GM12878 (cell line): ENCODE measurements at regions not wholly inside any gene's neighbourhood (a gene's known extent, or its start where the extent isn't known, plus 50 kb on each side); places are given as distances from the start of the nearest gene placed in this dataset.

Experiments used
- ATAC-seq: fragments of 200-7000 bp; cut with Tn5 transposase; 3 replicates; pipeline ENCODE4 v1.9.1; 2020; ENCODE audit warnings: mild to moderate bottlenecking, moderate library complexity
- BruUV-seq: library from RNA; stranded (reverse); fragments of 400-500 nt; replicated peaks from 2 replicates; lab custom pipeline; 2021; lab: Mats Ljungman, UMichigan
- CTCF ChIA-PET: fragments of 300-600 bp; sonication (Branson Sonifier 250); formaldehyde crosslinking; extraction: SDS; loops from one replicate; lab custom pipeline; 2021; ENCODE audit warnings: inconsistent platforms; lab: Yijun Ruan, JAX
- POLR2A ChIA-PET: fragments of 350-600 bp; formaldehyde crosslinking; extraction: SDS; loops from one replicate; lab custom pipeline; 2021; ENCODE audit warnings: inconsistent platforms; lab: Charles Lee
- RAD21 ChIA-PET: fragments of 300-600 bp; sonication (Branson Sonifier 250); formaldehyde crosslinking; loops from one replicate; lab custom pipeline; 2023; ENCODE audit warnings: antibody characterized with exemption; ENCODE audit not compliant: unreplicated experiment; lab: Charles Lee
- SMC1A ChIA-PET: fragments of 300-600 bp; sonication (Branson Sonifier 250); formaldehyde crosslinking; loops from one replicate; lab custom pipeline; 2023; ENCODE audit not compliant: unreplicated experiment, uncharacterized antibody; lab: Charles Lee
- DNase-seq: peaks from one replicate; pipeline ENCODE4 v3.0.0-alpha.2; 2011; ENCODE audit warnings: low read depth, low spot score
- FAIRE-seq: peaks from 3 replicates; lab custom pipeline; 2011; peaks lifted over from hg19 to GRCh38; lab: Jason Lieb, UNC
- H2AFZ ChIP-seq: 2 replicates; pipeline ENCODE4 v1.6.0; 2011; ENCODE audit warnings: low read depth, low read length, control low read depth; ENCODE audit not compliant: control insufficient read depth
- H3K27ac ChIP-seq: 2 replicates; pipeline ENCODE4 v1.5.1; 2011; ENCODE audit warnings: control low read depth; ENCODE audit not compliant: control insufficient read depth, insufficient read depth
- H3K27me3 ChIP-seq, 2 experiments: replicated peaks in 1 of 2; 2 replicates each; pipeline versions ENCODE4 v1.6.0 to v1.6.1; 2011; ENCODE audit warnings: low read length in 1 of 2; ENCODE audit not compliant: control insufficient read depth in 2 of 2, insufficient read depth in 2 of 2
- H3K36me3 ChIP-seq, 2 experiments: 2 replicates each; pipeline ENCODE4 v1.5.1; 2011; ENCODE audit warnings: low read length in 1 of 2; ENCODE audit not compliant: control insufficient read depth in 2 of 2, insufficient read depth in 2 of 2
- H3K4me1 ChIP-seq: 2 replicates; pipeline ENCODE4 v1.6.1; 2011; ENCODE audit warnings: mild to moderate bottlenecking, low read length, moderate library complexity, mixed read lengths; ENCODE audit not compliant: control insufficient read depth, insufficient read depth
- H3K4me2 ChIP-seq: 2 replicates; pipeline ENCODE4 v1.6.0; 2011; ENCODE audit warnings: control low read depth; ENCODE audit not compliant: control insufficient read depth, insufficient read depth
- H3K4me3 ChIP-seq: fragments of 200-600 bp; sonication (generic); 2 replicates; pipeline ENCODE4 v1.5.1; 2016
- H3K79me2 ChIP-seq: 2 replicates; pipeline ENCODE4 v1.6.0; 2011; ENCODE audit warnings: low read length; ENCODE audit not compliant: control insufficient read depth, insufficient read depth
- H3K9ac ChIP-seq: 2 replicates; pipeline ENCODE4 v1.8.0; 2011; ENCODE audit warnings: low read length, control low read depth, mixed read lengths; ENCODE audit not compliant: control insufficient read depth, insufficient read depth
- H3K9me3 ChIP-seq: replicated peaks from 3 replicates; pipeline ENCODE4 v1.5.1; 2011; ENCODE audit warnings: mild to moderate bottlenecking, low read length; ENCODE audit not compliant: control insufficient read depth, insufficient read depth
- H4K20me1 ChIP-seq: 2 replicates; pipeline ENCODE4 v1.6.0; 2011; ENCODE audit not compliant: control insufficient read depth, insufficient read depth
- BHLHE40 ChIP-seq, 2 experiments: fragments of 450-650 bp in 1 of 2; IDR thresholded peaks; 2 replicates each; pipeline ENCODE4 v1.6.1; 2011 to 2017; ENCODE audit warnings: low read depth in 2 of 2, borderline replicate concordance in 1 of 2, improper control_type of control experiment in 1 of 2, low read length in 1 of 2, mild to moderate bottlenecking in 1 of 2
- BMI1 ChIP-seq: fragments of 450-650 bp; IDR thresholded peaks from 2 replicates; pipeline ENCODE4 v1.6.1; 2016; ENCODE audit warnings: mild to moderate bottlenecking, moderate library complexity, borderline replicate concordance
- BRCA1 ChIP-seq: IDR thresholded peaks from 2 replicates; pipeline ENCODE4 v1.6.1; 2011; ENCODE audit warnings: low read depth, low read length, improper control_type of control experiment
- CHD4 ChIP-seq: fragments of 200-600 bp; sonication (generic); IDR thresholded peaks from 2 replicates; pipeline ENCODE4 v1.6.1; 2016; ENCODE audit warnings: mild to moderate bottlenecking
- GABPA ChIP-seq: IDR thresholded peaks from 2 replicates; pipeline ENCODE4 v1.6.1; 2014; ENCODE audit warnings: antibody characterized with exemption, low read depth, mild to moderate bottlenecking, inconsistent platforms
- HDGF ChIP-seq: fragments of 450-650 bp; IDR thresholded peaks from 2 replicates; pipeline ENCODE4 v1.6.1; 2016; ENCODE audit warnings: antibody characterized with exemption
- IRF4 ChIP-seq: IDR thresholded peaks from 2 replicates; pipeline ENCODE4 v1.6.1; 2011; ENCODE audit warnings: low read depth, low read length
- MXI1 ChIP-seq: fragments of 150-350 bp; IDR thresholded peaks from 2 replicates; pipeline ENCODE4 v1.6.1; 2011; ENCODE audit warnings: low read depth, mild to moderate bottlenecking, inconsistent platforms, low read length, improper control_type of control experiment
- PAX8 ChIP-seq: fragments of 450-650 bp; IDR thresholded peaks from 2 replicates; pipeline ENCODE4 v1.6.1; 2017; ENCODE audit warnings: mild to moderate bottlenecking, moderate library complexity
- SMAD1 ChIP-seq: fragments of 450-650 bp; IDR thresholded peaks from 2 replicates; pipeline ENCODE4 v1.6.1; 2018; ENCODE audit warnings: mild to moderate bottlenecking, low read depth; ENCODE audit not compliant: partially characterized antibody
- TCF12 ChIP-seq: IDR thresholded peaks from 2 replicates; pipeline ENCODE4 v1.6.1; 2011; ENCODE audit warnings: low read depth, mild to moderate bottlenecking, low read length
- TCF3 ChIP-seq: IDR thresholded peaks from 2 replicates; pipeline ENCODE4 v1.6.1; 2012; ENCODE audit warnings: low read depth, mild to moderate bottlenecking, low read length, borderline replicate concordance; ENCODE audit not compliant: insufficient read depth
- YBX1 ChIP-seq: fragments of 450-650 bp; IDR thresholded peaks from 2 replicates; pipeline ENCODE4 v1.6.1; 2016; ENCODE audit warnings: antibody characterized with exemption
- ZNF24 ChIP-seq: fragments of 450-650 bp; IDR thresholded peaks from 2 replicates; pipeline ENCODE4 v1.6.1; 2017; ENCODE audit warnings: antibody characterized with exemption, mild to moderate bottlenecking
- WGBS: methylation state at CpG from one replicate; pipeline ENCODE4 v1.1.6; 2016; ENCODE audit warnings: low lambda C conversion rate; ENCODE audit not compliant: insufficient replicate concordance, insufficient coverage; ENCODE audit errors: missing lambda C conversion rate; 5-methylcytosine and 5-hydroxymethylcytosine counted together
- in situ Hi-C: fragments of 300-500 bp; cut with MboI; formaldehyde crosslinking; loops from 9 replicates; pipeline ENCODE4 v1.14.3; 2018; ENCODE audit warnings: mixed read lengths
- intact Hi-C: fragments of 100-400 bp; cut with micrococcal nuclease; formaldehyde crosslinking; loops from one replicate; pipeline ENCODE4 v1.14.2; 2022; ENCODE audit not compliant: unreplicated experiment
- TF ChIP-seq, protein P1 (sequence below): fragments of 450-650 bp; IDR thresholded peaks from 2 replicates; pipeline ENCODE4 v1.6.1; 2017; ENCODE audit warnings: borderline replicate concordance
- TF ChIP-seq, protein P2 (sequence below): fragments of 450-650 bp; formaldehyde crosslinking; IDR thresholded peaks from 2 replicates; pipeline ENCODE4 v1.4.0; 2022; ENCODE audit warnings: mild to moderate bottlenecking, moderate library complexity
- TF ChIP-seq, protein P3 (sequence below): IDR thresholded peaks from 2 replicates; pipeline ENCODE4 v1.6.1; 2011; ENCODE audit warnings: borderline replicate concordance, low read depth, mild to moderate bottlenecking, moderate library complexity, mixed read lengths, low read length; ENCODE audit not compliant: insufficient read depth; ENCODE audit errors: extremely low read length

DNA sequence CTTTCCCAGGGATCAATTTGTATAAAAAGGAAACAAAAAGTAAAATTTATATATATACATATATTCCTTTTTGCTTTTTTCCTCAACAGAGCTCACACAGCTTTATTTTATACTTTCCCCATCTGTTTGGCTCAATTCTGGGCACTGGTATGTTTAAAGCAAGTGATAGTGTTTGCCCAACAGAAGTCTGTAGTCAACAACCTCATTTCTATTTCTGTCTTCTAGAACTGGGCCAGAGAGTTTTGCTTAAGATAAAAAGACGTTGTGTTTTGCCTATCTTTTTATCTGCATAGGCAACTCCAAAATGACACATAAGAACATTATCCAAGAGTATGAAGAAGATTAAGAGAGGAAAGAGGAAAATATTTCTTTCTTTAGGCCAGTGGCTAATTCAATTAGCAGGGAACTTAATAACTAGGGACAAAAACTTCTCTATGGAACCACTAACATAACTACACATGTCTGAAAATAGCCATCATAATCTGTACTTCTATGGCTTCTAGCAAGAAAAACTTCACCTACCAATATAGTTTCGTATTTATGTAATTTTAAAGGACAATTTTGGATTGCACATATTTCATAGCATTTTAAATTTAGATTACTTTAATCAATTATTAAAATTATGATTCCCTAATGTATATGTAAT lies 1300.5 kb downstream of the ARAP2 start:
- no TSS peak for BruUV-seq
- CTCF ChIA-PET = no interaction called here
- H2AFZ ChIP-seq = no peak overlapping the region
- ATAC-seq (no peak), FAIRE-seq (no peak), DNase-seq (no peak)
- no peak overlapping the region for H3K27ac ChIP-seq
- WGBS = 18% methylated on average over 2 of the region's 2 CpGs
- SMC1A ChIA-PET = interaction anchor here (0.7 to 1.0 kb wide), 2 partner anchors 9 to 25 kb away, joined by 3 read pairs; no protein-coding TSS in a partner anchor
- H3K4me2 ChIP-seq = no peak overlapping the region
- H3K9ac ChIP-seq = no peak overlapping the region
- in situ Hi-C loops = no loop called here
- no peaks in the 10 kb centered on the region for H3K36me3 ChIP-seq
- intact Hi-C loops = no loop called here
- POLR2A ChIA-PET = no interaction called here
- no peaks in the 10 kb centered on the region for H3K27me3 ChIP-seq
- no peak for TF ChIP-seq GABPA
- TF ChIP-seq, protein P1, sequence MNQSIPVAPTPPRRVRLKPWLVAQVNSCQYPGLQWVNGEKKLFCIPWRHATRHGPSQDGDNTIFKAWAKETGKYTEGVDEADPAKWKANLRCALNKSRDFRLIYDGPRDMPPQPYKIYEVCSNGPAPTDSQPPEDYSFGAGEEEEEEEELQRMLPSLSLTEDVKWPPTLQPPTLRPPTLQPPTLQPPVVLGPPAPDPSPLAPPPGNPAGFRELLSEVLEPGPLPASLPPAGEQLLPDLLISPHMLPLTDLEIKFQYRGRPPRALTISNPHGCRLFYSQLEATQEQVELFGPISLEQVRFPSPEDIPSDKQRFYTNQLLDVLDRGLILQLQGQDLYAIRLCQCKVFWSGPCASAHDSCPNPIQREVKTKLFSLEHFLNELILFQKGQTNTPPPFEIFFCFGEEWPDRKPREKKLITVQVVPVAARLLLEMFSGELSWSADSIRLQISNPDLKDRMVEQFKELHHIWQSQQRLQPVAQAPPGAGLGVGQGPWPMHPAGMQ = no peak
- TF ChIP-seq IRF4 = no peak
- no peak for TF ChIP-seq TCF12
- TF ChIP-seq YBX1 = no peak
- TF ChIP-seq, protein P2, sequence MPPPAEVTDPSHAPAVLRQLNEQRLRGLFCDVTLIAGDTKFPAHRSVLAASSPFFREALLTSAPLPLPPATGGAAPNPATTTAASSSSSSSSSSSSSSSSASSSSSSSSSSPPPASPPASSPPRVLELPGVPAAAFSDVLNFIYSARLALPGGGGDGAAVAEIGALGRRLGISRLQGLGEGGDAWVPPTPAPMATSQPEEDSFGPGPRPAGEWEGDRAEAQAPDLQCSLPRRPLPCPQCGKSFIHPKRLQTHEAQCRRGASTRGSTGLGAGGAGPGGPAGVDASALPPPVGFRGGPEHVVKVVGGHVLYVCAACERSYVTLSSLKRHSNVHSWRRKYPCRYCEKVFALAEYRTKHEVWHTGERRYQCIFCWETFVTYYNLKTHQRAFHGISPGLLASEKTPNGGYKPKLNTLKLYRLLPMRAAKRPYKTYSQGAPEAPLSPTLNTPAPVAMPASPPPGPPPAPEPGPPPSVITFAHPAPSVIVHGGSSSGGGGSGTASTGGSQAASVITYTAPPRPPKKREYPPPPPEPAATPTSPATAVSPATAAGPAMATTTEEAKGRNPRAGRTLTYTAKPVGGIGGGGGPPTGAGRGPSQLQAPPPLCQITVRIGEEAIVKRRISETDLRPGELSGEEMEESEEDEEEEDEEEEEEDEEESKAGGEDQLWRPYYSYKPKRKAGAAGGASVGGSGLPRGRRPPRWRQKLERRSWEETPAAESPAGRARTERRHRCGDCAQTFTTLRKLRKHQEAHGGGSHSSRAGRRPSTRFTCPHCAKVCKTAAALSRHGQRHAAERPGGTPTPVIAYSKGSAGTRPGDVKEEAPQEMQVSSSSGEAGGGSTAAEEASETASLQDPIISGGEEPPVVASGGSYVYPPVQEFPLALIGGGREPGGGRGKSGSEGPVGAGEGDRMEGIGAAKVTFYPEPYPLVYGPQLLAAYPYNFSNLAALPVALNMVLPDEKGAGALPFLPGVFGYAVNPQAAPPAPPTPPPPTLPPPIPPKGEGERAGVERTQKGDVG (CRISPR knock-in tag) = no peak
- TF ChIP-seq PAX8 = no peak
- TF ChIP-seq BHLHE40 (IDR thresholded peaks at IDR 0.05; ENCODE audit: borderline replicate concordance in 1 of 2, low read depth in 2 of 2, low read length in 1 of 2) = no peak
- TF ChIP-seq HDGF = no peak
- TF ChIP-seq, protein P3, sequence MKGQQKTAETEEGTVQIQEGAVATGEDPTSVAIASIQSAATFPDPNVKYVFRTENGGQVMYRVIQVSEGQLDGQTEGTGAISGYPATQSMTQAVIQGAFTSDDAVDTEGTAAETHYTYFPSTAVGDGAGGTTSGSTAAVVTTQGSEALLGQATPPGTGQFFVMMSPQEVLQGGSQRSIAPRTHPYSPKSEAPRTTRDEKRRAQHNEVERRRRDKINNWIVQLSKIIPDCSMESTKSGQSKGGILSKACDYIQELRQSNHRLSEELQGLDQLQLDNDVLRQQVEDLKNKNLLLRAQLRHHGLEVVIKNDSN = no peak
- TF ChIP-seq CHD4 = no peak
- TF ChIP-seq ZNF24 = no peak
- TF ChIP-seq BMI1 = no peak
- TF ChIP-seq MXI1 = no peak
- no peak for TF ChIP-seq BRCA1
- TF ChIP-seq SMAD1 = no peak
- no peak for TF ChIP-seq TCF3
- RAD21 ChIA-PET = no interaction called here
- H3K79me2 ChIP-seq = no peaks in the 10 kb centered on the region
- no peaks in the 10 kb centered on the region for H3K4me1 ChIP-seq
- no peaks in the 10 kb centered on the region for H4K20me1 ChIP-seq
- H3K9me3 ChIP-seq = no peaks in the 10 kb centered on the region
- H3K4me3 ChIP-seq = no peak overlapping the region
